Caco-2 (cell line): ENCODE measurements at regions not wholly inside any gene's neighbourhood (a gene's known extent, or its start where the extent isn't known, plus 50 kb on each side); places are given as distances from the start of the nearest gene placed in this dataset.

Experiments used
- BruUV-seq: library from RNA; stranded (reverse); fragments of 400-500 nt; replicated peaks from 2 replicates; lab custom pipeline; 2021; lab: Mats Ljungman, UMichigan
- CTCF ChIA-PET: fragments of 300-600 bp; sonication (Branson Sonifier 250); formaldehyde crosslinking; loops from one replicate; lab custom pipeline; 2022; ENCODE audit warnings: antibody characterized with exemption; lab: Charles Lee
- POLR2A ChIA-PET: fragments of 300-600 bp; sonication (Branson Sonifier 250); formaldehyde crosslinking; loops from one replicate; lab custom pipeline; 2022; ENCODE audit warnings: antibody characterized with exemption; lab: Charles Lee
- DNase-seq, 2 experiments: peaks; one replicate each; pipeline versions ENCODE4 v3.0.0 to v3.0.0-alpha.2; 2020 to 2022
- H3K27me3 ChIP-seq: replicated peaks from 2 replicates; pipeline ENCODE4 v1.6.0; 2011; ENCODE audit warnings: low read length; ENCODE audit not compliant: control insufficient read depth, insufficient read depth
- H3K36me3 ChIP-seq: 2 replicates; pipeline ENCODE4 v1.5.1; 2011; ENCODE audit warnings: low read length; ENCODE audit not compliant: control insufficient read depth, insufficient read depth
- H3K4me1 ChIP-seq: fragments of 250-450 bp; sonication (Bioruptor Pico); 2 replicates; pipeline ENCODE4 v1.5.1; 2020; ENCODE audit warnings: mild to moderate bottlenecking
- H3K4me3 ChIP-seq: 2 replicates; pipeline ENCODE4 v1.5.1; 2011; ENCODE audit warnings: low read depth, mild to moderate bottlenecking, control low read depth, low read length
- H3K9me3 ChIP-seq: fragments of 250-450 bp; sonication (Bioruptor Pico); 2 replicates; pipeline ENCODE4 v1.5.1; 2020; ENCODE audit warnings: mild to moderate bottlenecking, moderate library complexity
- H3K27ac Mint-ChIP-seq: one replicate; pipeline ENCODE4 v1.8.0; 2022; ENCODE audit warnings: mixed read lengths; ENCODE audit not compliant: unreplicated experiment
- H3K27me3 Mint-ChIP-seq: one replicate; pipeline ENCODE4 v1.8.0; 2022; ENCODE audit warnings: mixed read lengths; ENCODE audit not compliant: insufficient read depth, unreplicated experiment
- H3K36me3 Mint-ChIP-seq: one replicate; pipeline ENCODE4 v1.8.0; 2022; ENCODE audit warnings: mild to moderate bottlenecking, mixed read lengths; ENCODE audit not compliant: insufficient read depth, unreplicated experiment
- H3K4me1 Mint-ChIP-seq: one replicate; pipeline ENCODE4 v1.8.0; 2022; ENCODE audit warnings: low read depth, mixed read lengths; ENCODE audit not compliant: unreplicated experiment
- H3K4me3 Mint-ChIP-seq: one replicate; pipeline ENCODE4 v1.8.0; 2022; ENCODE audit warnings: mild to moderate bottlenecking, moderate library complexity, mixed read lengths; ENCODE audit not compliant: unreplicated experiment
- H3K9me3 Mint-ChIP-seq: one replicate; pipeline ENCODE4 v1.8.0; 2022; ENCODE audit warnings: mixed read lengths; ENCODE audit not compliant: unreplicated experiment
- intact Hi-C: fragments of 100-400 bp; cut with micrococcal nuclease; formaldehyde crosslinking; loops from one replicate; pipeline ENCODE4 v1.10.0; 2022; ENCODE audit not compliant: unreplicated experiment
- TF ChIP-seq, protein P1 (sequence below), 2 experiments: fragments of 200-600 bp in 1 of 2; IDR thresholded peaks; 1 replicate in 1 of 2; 2 replicates in 1 of 2; pipeline versions ENCODE4 v1.5.1 to v1.8.0; 2011 to 2022; ENCODE audit warnings: antibody characterized with exemption in 1 of 2, control low read depth in 1 of 2, inconsistent platforms in 1 of 2, low read depth in 1 of 2, low read length in 1 of 2, mild to moderate bottlenecking in 1 of 2, moderate library complexity in 1 of 2; ENCODE audit not compliant: insufficient read depth in 1 of 2, severe bottlenecking in 1 of 2, unreplicated experiment in 1 of 2

DNA sequence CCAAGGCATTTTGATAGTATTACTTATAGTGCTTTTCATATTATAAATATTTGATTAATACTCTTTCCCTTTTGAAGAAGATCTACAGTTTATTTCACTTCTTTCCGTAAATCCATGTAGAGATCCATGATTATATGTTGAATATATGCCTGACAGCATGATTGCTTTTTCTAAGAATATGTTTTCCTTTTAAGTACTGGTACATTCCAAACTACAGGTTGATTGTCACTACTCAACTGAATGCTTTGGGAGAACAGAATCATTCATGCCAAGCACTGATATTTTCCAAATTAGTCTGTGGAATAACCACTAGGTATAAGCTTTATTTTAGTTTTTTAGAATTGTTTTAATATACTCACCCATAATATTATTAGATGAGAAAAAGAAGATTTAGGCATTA lies 330.2 kb downstream of the BCKDHB start:
- intact Hi-C loops = no loop called here
- POLR2A ChIA-PET = no interaction called here

DNA sequence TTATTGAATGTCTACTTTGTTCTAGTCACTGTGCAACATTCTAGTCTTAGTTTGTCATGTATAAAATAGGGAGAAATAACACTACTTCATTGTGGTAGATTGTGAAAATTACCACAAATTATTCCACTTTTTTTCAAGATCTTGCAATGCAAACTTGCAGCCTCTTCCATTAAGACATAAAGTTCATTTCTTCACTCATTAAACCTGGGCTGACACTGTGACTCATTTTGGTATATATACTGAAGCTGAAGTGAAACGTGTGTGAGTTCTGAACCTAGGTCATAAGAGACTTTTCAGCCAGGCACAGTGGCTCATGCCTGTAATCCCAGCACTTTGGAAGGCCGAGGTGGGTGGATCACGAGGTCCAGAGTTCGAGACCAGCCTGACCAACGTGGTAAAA lies 329.0 kb downstream of the BCKDHB start:
- Histone ChIP-seq H3K4me3 (no peak overlapping the region), H3K4me1 (peaks cover 9% of the 10 kb centered on the region), H3K27me3 (no peaks in the 10 kb centered on the region), H3K9me3 (no peaks in the 10 kb centered on the region), H3K36me3 (no peaks in the 10 kb centered on the region)
- H3K27ac Mint-ChIP-seq = no peak overlapping the region
- no peaks in the 10 kb centered on the region for H3K9me3 Mint-ChIP-seq
- POLR2A ChIA-PET = no interaction called here
- H3K4me1 Mint-ChIP-seq = no peaks in the 10 kb centered on the region
- TF ChIP-seq, protein P1, sequence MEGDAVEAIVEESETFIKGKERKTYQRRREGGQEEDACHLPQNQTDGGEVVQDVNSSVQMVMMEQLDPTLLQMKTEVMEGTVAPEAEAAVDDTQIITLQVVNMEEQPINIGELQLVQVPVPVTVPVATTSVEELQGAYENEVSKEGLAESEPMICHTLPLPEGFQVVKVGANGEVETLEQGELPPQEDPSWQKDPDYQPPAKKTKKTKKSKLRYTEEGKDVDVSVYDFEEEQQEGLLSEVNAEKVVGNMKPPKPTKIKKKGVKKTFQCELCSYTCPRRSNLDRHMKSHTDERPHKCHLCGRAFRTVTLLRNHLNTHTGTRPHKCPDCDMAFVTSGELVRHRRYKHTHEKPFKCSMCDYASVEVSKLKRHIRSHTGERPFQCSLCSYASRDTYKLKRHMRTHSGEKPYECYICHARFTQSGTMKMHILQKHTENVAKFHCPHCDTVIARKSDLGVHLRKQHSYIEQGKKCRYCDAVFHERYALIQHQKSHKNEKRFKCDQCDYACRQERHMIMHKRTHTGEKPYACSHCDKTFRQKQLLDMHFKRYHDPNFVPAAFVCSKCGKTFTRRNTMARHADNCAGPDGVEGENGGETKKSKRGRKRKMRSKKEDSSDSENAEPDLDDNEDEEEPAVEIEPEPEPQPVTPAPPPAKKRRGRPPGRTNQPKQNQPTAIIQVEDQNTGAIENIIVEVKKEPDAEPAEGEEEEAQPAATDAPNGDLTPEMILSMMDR (IDR thresholded peaks at IDR 0.05; ENCODE audit: insufficient read depth in 1 of 2, low read depth in 1 of 2, low read length in 1 of 2, severe bottlenecking in 1 of 2, unreplicated experiment in 1 of 2) = no peak
- BruUV-seq = no TSS peak
- CTCF ChIA-PET = no interaction called here
- H3K36me3 Mint-ChIP-seq = no peaks in the 10 kb centered on the region
- H3K27me3 Mint-ChIP-seq = no peaks in the 10 kb centered on the region
- intact Hi-C loops = no loop called here
- no peak for DNase-seq
- H3K4me3 Mint-ChIP-seq = no peak overlapping the region

More for the DNA sequence above, 330.2 kb downstream of the BCKDHB start:
- Histone ChIP-seq H3K36me3 (no peaks in the 10 kb centered on the region), H3K9me3 (no peaks in the 10 kb centered on the region), H3K27me3 (no peaks in the 10 kb centered on the region), H3K4me3 (no peak overlapping the region), H3K4me1 (peaks cover 9% of the 10 kb centered on the region)
- no peaks in the 10 kb centered on the region for H3K9me3 Mint-ChIP-seq
- no peak for DNase-seq
- BruUV-seq = no TSS peak
- CTCF ChIA-PET = no interaction called here
- no peaks in the 10 kb centered on the region for H3K4me1 Mint-ChIP-seq
- H3K27ac Mint-ChIP-seq = no peak overlapping the region
- no peaks in the 10 kb centered on the region for H3K27me3 Mint-ChIP-seq
- H3K36me3 Mint-ChIP-seq = no peaks in the 10 kb centered on the region
- no peak overlapping the region for H3K4me3 Mint-ChIP-seq
- TF ChIP-seq, protein P1 (IDR thresholded peaks at IDR 0.05; ENCODE audit: insufficient read depth in 1 of 2, low read depth in 1 of 2, low read length in 1 of 2, severe bottlenecking in 1 of 2, unreplicated experiment in 1 of 2) = no peak

DNA sequence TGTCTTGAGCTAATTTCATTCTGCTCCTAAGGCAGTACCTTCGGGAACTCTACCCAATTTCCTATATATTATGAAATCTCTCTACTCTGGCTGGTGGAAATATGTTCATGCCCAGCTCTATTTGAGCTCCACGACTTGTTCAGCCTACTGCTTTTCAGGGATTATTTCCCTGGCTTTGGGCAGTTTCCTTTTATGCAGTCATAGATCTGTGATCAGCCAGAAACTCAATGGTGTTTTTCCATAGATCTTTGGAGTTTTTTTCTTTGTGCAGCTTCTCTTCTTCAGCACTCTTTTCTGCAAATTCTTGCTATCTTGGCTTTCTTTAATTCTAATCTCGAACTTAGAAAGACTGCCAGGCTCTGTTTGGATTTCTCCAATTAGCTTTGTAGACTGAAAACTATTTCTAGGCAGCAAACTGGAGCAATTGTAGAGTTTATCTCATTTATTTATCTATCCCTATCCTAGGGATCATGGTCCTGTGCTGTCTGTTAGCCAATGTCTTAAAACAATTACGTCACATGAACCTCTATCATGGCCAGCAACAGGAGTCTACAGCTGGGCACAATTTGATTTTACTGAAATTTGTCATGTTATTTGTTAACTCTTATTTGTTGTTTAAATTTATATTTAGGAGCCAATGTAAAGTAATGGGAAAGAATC lies 328.4 kb downstream of the BCKDHB start:
- TF ChIP-seq, protein P1 (IDR thresholded peaks at IDR 0.05; ENCODE audit: insufficient read depth in 1 of 2, low read depth in 1 of 2, low read length in 1 of 2, severe bottlenecking in 1 of 2, unreplicated experiment in 1 of 2) = no peak
- intact Hi-C loops = no loop called here
- Mint-ChIP-seq H3K4me3 (no peak overlapping the region), H3K27me3 (no peaks in the 10 kb centered on the region), H3K4me1 (no peaks in the 10 kb centered on the region), H3K9me3 (no peaks in the 10 kb centered on the region), H3K27ac (no peak overlapping the region), H3K36me3 (no peaks in the 10 kb centered on the region)
- Histone ChIP-seq H3K9me3 (no peaks in the 10 kb centered on the region), H3K36me3 (no peaks in the 10 kb centered on the region), H3K27me3 (no peaks in the 10 kb centered on the region), H3K4me3 (no peak overlapping the region), H3K4me1 (peaks cover 9% of the 10 kb centered on the region)
- BruUV-seq = no TSS peak
- CTCF ChIA-PET = no interaction called here
- DNase-seq = no peak
- POLR2A ChIA-PET = no interaction called here
